ENCODE measurements at regions not wholly inside any gene's neighbourhood (a gene's known extent, or its start where the extent isn't known, plus 50 kb on each side); places are given as distances from the start of the nearest gene placed in this dataset.

GRCh38 chr4:20362148-20362547, 110.4 kb downstream of the SLIT2 start:
- dilution Hi-C loops (cut with MboI; ENCODE audit: extremely low pct_ligation_motif_present, low sequenced_read_pairs) (no loop called here), intact Hi-C loops (cut with micrococcal nuclease) (no loop called here)
- ChIA-PET POLR2A (no interaction called here), CTCF (interaction anchor here (1.1 to 1.3 kb wide), 2 partner anchors 11 to 45 kb away, joined by 3 to 4 read pairs; no protein-coding TSS in a partner anchor)
- no peak overlapping the region for H3K4me2 ChIP-seq (ENCODE audit: insufficient read depth, low read length)
- H3K27ac ChIP-seq (ENCODE audit: insufficient read depth, low read depth, low read length) = no peak overlapping the region
- H3K9ac ChIP-seq (replicated peaks; ENCODE audit: extremely low read depth, insufficient read depth, low read length) = no peak overlapping the region
- H2AFZ ChIP-seq (ENCODE audit: low read depth, low read length) = no peak overlapping the region
- no peaks in the 10 kb centered on the region for H3K9me3 ChIP-seq (replicated peaks; ENCODE audit: control insufficient read depth, insufficient read depth, low read length)
- no peaks in the 10 kb centered on the region for H4K20me1 ChIP-seq (replicated peaks; ENCODE audit: control insufficient read depth, extremely low read depth, insufficient read depth, low read length)
- BruUV-seq (replicated peaks) = no TSS peak
- DNase-seq (ENCODE audit: low read depth, low spot score) (no peak), FAIRE-seq (no peak)
- H3K4me3 ChIP-seq (replicated peaks in 1 of 3; ENCODE audit: insufficient read depth in 1 of 3, low read depth in 1 of 3, low read length in 3 of 3) = no peak overlapping the region
- H3K9me1 ChIP-seq (replicated peaks; ENCODE audit: control insufficient read depth, extremely low read depth, insufficient read depth, low read length) = no peaks in the 10 kb centered on the region
- H3K4me1 ChIP-seq (ENCODE audit: control insufficient read depth, extremely low read depth, insufficient read depth, low read length) = no peaks in the 10 kb centered on the region
- H3K79me2 ChIP-seq (ENCODE audit: control insufficient read depth, insufficient read depth, low read length) = no peaks in the 10 kb centered on the region
- H3K36me3 ChIP-seq (ENCODE audit: control insufficient read depth in 2 of 2, extremely low read depth in 1 of 2, insufficient read depth in 2 of 2, low read length in 2 of 2) = no peaks in the 10 kb centered on the region
- H3K27me3 ChIP-seq (ENCODE audit: control insufficient read depth in 2 of 2, insufficient read depth in 2 of 2, low read length in 2 of 2) = no peaks in the 10 kb centered on the region
- TF ChIP-seq FOS (IDR thresholded peaks at IDR 0.05; ENCODE audit: borderline replicate concordance, insufficient read depth, low read length) (no peak), MYC (IDR thresholded peaks at IDR 0.05; ENCODE audit: low read depth, low read length) (no peak), JUN (IDR thresholded peaks at IDR 0.05; ENCODE audit: borderline replicate concordance, insufficient read depth, insufficient read length, low read depth) (no peak), GATA2 (IDR thresholded peaks at IDR 0.05; ENCODE audit: insufficient read depth, insufficient read length, low read depth, low read length) (no peak), POLR2AphosphoS5 (IDR thresholded peaks at IDR 0.05; ENCODE audit: insufficient read depth, low read depth, low read length) (no peak), EZH2 (IDR thresholded peaks at IDR 0.05; ENCODE audit: borderline replicate concordance, low read depth, low read length, severe bottlenecking) (no peak), MAX (IDR thresholded peaks at IDR 0.05; ENCODE audit: insufficient read depth, insufficient read length) (no peak), POLR2A (IDR thresholded peaks at IDR 0.05; ENCODE audit: low read depth, low read length) (no peak), CTCF (IDR thresholded peaks at IDR 0.05; ENCODE audit: extremely low read depth in 1 of 2, insufficient read depth in 1 of 2, low read depth in 1 of 2, low read length in 2 of 2) (no peak)

Data from endothelial cell of umbilical vein (primary cell).